ENCODE measurements at regions not wholly inside any gene's neighbourhood (a gene's known extent, or its start where the extent isn't known, plus 50 kb on each side); places are given as distances from the start of the nearest gene placed in this dataset.
"Not testable (repeated sequence)": the region's sequence is repeated elsewhere in the genome, so short reads cannot be mapped to it uniquely, and the experiment has no call there.

DNA sequence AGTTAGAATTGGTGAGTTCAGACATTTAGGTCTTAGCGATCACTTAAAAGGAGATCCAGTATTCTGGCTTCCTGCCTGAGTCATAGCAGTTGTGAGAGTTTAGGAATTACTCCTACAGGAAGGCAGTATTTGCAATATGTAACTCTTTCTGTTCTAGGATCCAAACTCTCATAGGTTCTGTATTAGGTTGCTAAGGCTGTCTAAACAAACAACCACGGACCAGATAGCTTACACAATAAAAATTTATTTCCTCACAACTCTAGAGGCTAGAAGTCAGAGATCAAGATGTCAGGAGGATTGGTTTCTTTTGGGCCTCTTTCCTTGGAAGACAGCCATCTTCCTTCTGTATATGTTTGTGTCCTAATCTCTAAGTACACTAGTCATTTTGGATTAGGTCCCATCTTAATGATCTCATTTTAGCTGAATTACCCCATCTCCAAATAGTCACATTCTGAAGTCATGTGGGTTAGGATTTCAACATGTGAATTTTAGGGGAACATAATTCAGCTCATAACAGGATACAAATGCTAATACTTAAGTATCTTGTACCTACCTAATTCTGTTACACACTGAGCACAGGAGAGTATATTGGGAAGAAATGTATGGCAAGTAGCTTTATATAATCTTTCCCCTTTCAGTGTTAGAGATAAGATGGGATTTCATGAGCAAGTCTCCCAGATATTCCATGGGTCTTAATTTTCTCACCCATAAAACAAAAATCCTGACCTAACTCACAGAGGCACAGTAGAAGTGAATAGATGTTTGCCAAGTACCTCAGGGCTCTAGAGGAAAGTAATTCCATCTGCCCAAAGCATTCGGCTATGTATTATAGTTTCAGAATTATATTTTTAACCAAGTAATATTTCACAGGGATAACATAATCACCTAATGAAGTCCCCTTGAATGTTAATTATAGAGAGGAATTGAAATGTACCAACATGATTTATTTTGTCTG is 144.4 kb downstream of the PTBP2 start:
- DNase-seq (ENCODE audit: low spot score in 2 of 2) (no peak), FAIRE-seq (no peak)

DNA sequence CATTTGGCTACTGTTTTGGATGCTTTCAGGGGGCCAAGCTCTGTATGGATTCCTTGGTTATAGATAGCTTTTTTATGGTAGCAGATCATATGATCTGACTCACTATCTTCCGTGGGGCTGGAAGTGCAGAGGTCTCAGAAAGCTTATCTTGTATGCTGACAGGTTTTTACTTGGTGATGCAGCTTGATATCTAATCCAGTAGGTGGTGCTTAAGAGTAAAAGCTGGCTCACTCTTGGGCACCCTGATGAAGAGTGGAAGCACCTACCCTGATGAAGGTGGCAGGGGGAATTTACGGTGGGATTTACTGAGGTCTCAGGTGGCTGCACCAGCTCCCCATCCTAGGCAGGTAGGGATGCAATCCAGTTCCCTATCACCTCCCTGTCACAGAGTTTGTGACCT is 151.2 kb downstream of the PTBP2 start:
- no peak for FAIRE-seq
- DNase-seq (ENCODE audit: low spot score in 2 of 2): no peak

DNA sequence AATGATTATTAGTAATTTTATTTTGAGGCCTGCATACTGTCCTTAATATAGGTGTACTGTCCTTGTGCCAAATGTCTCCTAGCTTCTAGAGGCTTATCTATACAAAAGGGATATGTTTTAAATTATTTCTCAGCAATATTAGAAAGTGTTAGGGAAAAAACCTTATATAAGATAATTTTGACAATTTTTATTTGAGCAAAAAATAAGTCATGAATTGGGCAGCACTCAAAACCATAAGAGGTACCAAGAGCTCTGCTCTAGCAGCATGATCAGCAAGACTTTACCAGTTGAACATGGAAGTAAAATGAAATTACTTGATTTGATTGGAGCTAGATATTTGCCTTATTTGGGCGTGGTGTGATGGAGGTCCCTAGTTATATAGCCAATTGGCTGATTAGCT is 157.1 kb downstream of the PTBP2 start:
- no peak for DNase-seq (ENCODE audit: low spot score in 2 of 2)
- no peak for FAIRE-seq

DNA sequence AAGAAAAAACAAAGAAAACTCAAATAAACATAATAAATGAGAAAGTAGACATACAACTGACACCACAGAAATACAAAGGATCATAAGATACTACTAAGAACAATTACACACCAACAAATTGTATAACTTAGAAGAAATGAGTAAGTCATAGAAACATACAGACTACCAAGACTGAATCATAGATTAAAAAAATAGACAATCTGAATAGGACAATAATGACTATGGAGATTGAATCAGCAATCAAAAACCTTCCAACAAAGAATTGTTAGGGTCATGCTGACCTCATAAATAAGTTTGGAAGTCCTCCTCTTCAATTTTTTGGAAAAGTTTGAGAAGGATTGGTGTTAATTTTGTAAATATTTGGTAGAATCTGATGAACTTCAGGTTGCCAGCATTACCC is 159.0 kb downstream of the PTBP2 start:
- no peak for DNase-seq (ENCODE audit: low spot score in 2 of 2)
- FAIRE-seq: no peak

DNA sequence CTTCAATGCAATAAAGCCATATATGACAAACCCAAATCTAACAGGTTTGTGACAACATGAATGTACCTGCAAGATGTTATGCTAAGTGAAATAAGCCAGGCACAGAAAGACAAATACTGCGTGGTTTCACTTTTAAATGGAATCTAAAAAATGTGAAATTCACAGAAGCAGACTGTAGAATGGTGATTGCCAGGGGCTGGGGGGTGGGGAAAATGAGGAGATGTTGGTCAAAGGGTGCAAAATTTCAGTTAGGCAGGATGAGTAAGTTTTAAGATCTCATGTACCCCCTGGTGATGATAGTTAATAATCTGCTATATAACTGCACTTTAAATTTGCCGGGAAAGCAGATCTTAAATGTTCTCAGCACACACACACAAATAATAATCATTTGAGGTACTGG is 160.5 kb downstream of the PTBP2 start:
- FAIRE-seq: no peak

DNA sequence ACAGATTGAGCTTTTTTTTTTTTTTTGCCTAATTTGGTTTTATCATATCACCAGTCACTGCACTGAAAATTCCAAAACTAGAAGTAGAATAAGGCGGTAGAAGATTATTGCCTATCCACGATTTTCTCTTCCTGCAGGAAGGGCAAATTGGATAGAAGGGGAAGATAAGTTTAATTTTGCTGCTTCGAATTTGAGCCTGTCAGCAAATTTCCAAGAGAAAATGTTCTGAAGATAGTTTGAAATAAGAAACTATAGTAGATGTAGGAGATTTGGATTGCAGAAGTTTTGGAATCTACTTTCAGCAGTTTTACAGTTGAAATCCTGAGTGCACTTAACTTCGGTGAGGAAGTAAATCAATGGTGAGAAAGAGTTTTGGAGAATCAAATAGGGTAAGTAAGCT is 164.9 kb downstream of the PTBP2 start:
- FAIRE-seq (no peak), DNase-seq (ENCODE audit: low spot score in 2 of 2) (no peak)

More for the DNA sequence above, 160.5 kb downstream of the PTBP2 start:
- no peak for DNase-seq (ENCODE audit: low spot score in 2 of 2)

DNA sequence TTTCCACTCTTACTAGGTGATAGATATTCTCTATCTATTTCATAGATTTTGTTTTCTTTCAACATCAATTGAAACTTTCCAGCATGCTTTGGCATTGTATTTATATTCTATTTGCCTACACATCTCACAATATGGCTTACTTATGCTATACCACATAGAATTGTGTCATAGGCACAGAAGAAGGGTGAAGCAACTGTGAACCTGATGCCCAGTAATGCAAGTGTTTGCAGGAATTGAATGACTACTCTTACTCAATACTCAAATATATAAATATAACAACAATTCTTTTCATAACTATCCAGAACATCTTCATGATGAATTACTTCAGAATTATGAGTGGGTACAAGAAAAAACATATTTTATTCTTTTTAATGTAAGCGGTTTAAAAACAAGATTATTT is 165.9 kb downstream of the PTBP2 start:
- DNase-seq (ENCODE audit: low spot score in 2 of 2) (no peak), FAIRE-seq (no peak)

DNA sequence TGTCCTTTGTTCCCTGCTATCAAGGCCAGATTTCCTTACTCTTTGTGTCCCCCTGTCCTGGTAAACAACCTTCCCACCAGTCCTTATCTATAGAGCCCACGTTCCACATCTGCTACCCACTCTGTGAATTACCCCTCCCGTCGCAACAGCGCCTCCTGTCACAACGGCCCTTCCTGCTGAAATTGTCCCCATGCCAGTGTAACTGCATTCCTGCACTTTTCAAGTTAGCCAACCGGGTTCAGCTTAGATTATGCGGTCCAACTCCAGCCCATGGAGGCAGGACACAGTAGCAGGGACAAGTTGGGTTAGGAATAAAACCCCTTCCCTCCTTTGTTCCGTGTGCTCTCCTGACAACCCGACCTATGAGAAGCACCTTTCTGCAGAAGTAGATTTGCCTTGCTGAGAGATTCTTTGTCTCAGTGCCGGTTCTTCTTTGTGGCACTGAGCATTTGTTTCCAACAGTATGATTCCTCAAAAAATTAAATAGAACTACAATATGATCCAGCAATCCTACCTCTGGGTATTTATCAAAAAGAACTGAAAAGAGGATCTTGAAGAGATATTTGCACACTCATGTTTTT is 180.3 kb downstream of the PTBP2 start:
- FAIRE-seq (no peak), DNase-seq (ENCODE audit: low spot score in 2 of 2) (no peak)

DNA sequence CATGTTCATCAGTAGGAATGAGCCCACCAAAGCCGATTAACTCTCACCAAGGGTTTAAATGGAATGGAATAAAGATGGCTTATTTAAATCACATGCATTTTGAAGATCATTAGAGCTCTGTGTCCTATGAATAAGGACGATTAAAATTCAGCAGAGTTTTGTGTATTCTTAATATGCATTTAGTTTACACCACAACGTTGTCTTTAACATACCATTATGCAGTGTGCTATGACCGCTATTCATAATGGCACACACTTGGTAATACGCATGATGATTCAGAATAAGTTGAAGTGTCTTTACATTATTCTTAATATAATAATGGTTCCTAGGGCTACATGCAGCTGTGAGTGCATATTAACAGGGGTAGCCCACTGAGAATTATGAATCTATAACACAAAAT is 190.7 kb downstream of the PTBP2 start:
- DNase-seq (ENCODE audit: low spot score in 2 of 2) (no peak), FAIRE-seq (no peak)

DNA sequence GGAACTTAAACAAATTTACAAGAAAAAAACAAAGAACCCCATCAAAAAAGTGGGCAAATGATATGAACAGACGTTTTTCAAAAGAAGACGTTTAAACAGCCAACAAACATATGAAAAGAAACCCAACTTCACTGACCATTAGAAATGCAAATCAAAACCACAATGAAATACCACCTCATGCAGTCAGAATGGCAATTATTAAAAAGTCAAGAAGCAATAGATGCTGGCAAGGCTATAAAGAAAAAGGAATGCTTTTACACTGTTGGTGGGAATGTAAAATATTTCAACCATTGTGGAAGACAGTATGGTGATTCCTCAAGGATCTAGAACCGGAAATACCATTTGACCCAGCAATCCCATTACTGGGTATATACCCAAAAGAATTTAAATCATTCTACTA is 194.1 kb downstream of the PTBP2 start:
- DNase-seq (ENCODE audit: low spot score in 2 of 2); FAIRE-seq: not testable (repeated sequence)

DNA sequence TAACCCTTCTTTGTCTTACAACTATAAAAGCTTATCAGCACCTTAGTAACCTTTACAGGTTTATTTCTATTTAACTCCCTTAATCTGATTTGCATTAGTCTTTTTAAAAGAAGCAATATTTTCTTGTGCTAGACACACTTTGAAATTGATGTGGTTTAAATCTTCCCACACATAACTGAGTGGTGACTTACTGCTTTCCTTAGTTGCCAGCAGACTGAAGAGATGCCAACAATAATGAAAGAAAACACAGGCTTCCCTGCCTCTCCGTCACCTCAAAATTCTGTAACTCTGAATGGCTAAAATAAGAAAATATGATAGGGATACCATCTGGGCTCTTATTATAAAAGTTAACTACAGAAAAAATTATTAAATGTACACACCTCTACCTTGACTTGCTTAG is 196.8 kb downstream of the PTBP2 start:
- DNase-seq (ENCODE audit: low spot score in 2 of 2) (no peak), FAIRE-seq (no peak)

DNA sequence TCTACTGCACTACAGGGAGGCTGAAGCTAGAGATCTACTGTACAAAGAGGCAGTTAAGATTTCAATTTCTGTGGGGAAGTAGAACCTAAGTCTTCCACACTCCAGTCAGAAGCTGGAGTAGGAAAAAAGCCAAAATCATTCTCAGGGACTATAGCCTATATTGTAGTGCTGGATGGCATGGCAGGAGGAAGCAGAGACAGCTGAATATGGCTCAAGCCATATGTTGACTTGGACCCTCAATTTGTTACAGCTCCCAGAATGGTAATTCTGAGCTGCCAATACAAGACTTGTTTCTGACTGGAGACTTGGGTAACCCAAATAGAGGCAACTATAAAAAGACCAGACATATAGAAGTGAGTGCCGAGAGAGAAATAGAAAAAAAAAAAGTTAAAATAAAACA is 200.6 kb downstream of the PTBP2 start:
- no peak for DNase-seq (ENCODE audit: low spot score in 2 of 2)
- FAIRE-seq: no peak

DNA sequence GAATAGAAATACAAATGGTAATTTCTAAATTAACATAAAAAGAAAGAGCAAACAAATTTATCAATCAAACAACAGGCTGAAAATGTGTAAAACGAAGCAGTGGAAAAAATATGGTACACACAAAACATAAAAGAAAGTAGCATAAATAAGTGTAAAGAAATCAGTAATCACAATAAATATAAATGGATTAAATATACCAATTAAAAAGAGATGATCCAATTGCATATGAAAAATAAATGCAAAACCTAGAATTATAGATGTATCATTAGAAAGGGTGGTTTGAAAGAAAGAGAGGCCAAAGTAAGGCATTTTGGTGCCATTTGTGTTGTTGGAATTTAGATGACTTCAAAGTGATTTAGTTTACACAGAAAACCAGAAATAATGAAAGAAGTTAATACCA is 202.2 kb downstream of the PTBP2 start:
- FAIRE-seq: no peak
- no peak for DNase-seq (ENCODE audit: low spot score in 2 of 2)

DNA sequence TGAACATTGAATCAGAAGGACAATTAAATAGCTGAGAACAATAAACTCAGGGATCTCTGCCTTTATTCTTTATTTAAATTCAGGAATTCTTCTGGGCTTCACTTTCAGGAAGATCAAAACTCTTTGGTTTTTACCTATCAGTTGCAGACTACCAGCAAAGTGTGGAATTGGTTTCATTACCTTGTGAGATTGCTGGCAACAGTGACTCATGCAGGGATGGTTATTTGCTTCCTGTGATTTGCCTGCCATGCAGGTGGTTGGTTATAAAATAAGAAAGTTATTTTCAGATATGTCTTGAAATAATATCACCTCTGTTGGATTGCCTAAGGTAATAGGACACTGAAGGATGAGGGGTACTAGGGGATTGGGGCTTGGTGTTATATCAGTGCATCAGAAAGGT is 204.6 kb downstream of the PTBP2 start:
- FAIRE-seq (no peak), DNase-seq (ENCODE audit: low spot score in 2 of 2) (no peak)

DNA sequence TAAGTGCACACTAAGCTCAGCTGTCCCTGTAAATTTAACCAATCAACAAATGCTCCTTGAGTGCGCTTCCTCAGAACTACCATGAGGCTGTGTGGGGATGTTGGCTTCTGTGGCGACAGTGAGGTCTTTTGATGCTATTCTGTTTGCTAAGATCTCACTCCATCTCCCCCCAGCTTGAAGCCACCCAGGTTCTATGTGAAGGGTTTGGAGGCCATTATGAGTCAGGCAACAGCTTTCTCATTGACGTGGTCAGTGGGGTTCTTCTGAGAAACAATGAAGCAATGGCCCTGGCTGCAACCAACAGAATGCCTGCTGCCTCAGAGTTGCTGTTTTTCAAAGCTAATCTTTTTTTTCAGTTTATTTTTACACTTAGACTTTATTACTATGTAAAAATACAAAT is 205.5 kb downstream of the PTBP2 start:
- DNase-seq (ENCODE audit: low spot score in 2 of 2): no peak
- FAIRE-seq: no peak

DNA sequence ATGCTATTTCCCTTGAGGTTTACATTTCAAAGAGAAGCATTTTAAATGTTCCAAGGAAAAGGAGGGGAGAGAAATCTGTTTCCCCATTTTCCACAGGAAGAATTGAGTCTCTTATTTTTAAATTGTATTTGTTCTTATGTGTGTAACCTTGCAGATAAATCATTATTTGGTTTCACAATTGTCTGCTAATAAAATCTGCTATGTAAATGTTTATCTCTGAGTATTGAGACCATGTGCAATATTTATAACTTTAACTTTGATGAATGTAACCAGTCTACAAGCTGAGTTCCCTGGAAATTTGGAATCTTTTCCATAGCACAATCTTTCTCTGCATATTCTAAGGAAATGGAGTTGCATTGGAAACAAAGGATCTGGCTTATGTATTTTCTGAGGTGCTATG is 209.6 kb downstream of the PTBP2 start:
- DNase-seq (ENCODE audit: low spot score in 2 of 2) (no peak), FAIRE-seq (no peak)

DNA sequence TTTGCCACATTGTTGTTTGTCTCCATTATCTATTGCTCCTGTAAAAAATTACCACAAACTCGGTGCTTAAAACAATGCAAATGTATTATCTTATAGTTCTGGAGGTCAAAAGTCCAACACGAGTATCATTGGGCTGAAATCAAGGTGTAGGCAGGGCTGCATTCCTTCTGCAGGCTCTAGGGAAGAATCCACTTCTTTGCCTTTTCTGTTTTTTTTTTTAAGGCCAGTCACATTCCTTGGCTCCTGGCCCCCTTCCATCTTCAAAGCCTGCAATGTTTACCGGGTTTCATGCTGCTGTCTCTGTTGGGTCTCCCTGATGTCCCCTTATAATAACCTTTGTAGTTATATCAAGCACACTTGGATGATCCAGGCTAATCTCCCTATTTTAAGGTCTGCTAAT is 212.7 kb downstream of the PTBP2 start:
- FAIRE-seq (no peak), DNase-seq (ENCODE audit: low spot score in 2 of 2) (no peak)

DNA sequence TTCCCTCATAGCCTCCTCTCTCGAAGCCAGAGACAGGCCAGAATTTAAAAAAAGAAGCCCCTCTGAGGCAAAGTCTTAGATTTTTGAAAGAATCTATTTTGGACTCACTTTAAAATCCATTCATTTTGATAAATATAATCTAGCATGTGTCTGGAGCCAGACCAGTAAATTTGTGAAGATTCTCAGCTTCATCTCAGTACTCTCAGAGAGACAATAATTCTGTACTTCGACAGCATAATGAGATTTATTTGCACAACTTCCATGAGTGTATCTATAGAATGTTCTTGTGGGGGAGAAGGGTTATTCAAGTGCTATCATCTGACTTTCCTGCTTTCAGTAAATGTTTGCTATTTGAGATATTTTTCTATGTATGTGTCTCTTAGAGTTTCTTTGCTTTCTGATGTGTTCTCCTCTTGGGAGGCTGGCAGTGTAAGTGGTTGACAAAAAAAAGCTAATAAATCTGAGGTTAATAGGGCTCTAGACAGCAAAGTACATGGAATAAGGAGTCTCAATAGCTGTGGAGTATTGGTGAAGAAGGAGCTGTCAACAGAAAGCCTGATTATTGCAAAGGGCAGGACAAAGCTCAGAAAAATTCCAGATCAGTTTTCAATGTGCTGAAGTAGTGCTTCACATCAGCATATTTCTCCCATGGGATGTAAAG is 223.0 kb downstream of the PTBP2 start:
- FAIRE-seq: no peak

DNA sequence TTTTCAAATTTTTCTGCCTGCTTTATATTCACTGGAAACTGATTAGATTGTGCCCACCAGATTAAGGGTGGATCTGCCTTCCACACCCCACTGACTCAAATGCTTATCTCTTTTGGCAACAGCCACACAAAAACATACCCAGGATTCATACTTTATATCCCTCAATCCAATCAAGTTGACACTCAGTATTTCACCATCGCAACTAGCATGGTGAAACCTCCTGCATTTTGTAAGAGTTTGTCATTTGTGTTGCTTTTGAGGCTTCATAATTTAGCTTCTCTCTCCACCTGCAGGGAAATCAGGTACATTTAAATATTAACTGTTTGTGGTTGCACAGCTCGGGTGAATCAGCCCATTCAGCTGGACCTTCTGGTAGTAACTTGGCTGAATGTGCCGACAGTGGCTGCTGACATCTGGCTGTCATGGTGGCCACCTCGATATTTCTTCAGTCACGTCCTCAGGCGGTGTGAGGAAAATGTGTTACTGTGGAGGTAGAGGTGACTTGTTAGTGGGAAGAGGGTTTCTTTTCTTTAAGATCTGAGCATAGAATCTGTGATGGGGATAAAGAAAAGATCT is 224.0 kb downstream of the PTBP2 start:
- no peak for DNase-seq (ENCODE audit: low spot score in 2 of 2)
- FAIRE-seq: no peak

More for the DNA sequence above, 223.0 kb downstream of the PTBP2 start:
- DNase-seq (ENCODE audit: low spot score in 2 of 2): no peak

DNA sequence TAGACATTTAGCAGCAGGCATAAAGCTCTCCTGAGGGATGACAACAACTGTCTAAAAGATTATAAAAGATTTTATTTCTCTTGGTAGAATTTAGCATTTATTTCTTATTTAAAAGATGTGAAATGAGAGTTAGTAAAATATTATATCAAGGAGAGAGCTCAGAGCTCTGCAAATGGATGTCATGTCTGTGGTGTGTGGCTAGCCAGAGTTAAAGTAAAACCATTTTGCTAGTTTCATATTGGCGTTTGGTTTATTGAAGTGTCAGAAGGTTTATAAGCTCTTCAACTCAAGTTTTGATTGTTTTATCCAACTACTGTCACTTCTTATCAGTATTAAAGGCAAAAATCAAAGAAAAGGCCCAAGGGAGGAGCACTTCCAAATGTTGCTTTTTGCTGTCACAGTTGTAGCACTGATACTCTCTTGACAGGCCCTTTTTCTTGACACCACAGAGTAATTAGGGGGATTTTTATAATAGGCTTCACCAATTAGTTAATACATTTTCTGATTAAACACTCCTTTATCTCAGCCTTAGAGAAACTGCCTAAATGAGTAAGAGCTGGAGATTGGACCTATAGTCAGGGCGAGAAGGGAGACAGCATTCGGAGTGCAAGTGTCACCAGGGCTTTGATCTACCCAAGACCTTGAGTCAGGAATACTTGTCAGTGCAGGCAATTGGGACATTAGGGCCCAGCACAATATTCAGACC is 233.9 kb downstream of the PTBP2 start:
- no peak for FAIRE-seq
- DNase-seq (ENCODE audit: low spot score in 2 of 2): no peak

DNA sequence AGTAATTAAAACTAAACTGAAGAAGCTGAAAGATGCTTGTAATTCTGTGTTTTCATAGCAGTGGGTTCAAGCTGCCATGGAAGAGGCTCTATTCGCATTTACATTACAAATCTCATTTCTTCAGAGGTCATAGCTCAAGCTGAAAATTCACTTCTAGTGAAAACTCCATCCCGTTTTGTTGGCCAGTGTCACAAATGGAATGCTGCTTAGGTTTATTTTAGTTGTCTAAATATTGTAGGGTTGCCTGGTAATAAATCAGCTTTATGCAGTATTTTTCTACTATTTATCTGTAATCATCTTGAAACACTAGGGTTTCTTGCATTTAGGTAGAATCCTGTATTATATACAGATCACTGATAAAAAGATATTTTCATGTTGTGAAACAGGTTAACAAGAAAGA is 240.6 kb downstream of the PTBP2 start:
- FAIRE-seq: no peak
- DNase-seq (ENCODE audit: low spot score in 2 of 2): no peak
